GM13976 (cell line): ENCODE measurements at regions not wholly inside any gene's neighbourhood (a gene's known extent, or its start where the extent isn't known, plus 50 kb on each side); places are given as distances from the start of the nearest gene placed in this dataset.

Experiments used
- DNase-seq: peaks from one replicate; pipeline ENCODE4 v3.0.0; 2012; ENCODE audit warnings: low spot score
- in situ Hi-C: fragments of 300-500 bp; cut with MboI; formaldehyde crosslinking; loops from one replicate; pipeline ENCODE4 v1.12.0; 2022; ENCODE audit warnings: low sequenced_read_pairs, mixed read lengths, inconsistent platforms; ENCODE audit not compliant: unreplicated experiment
- TF ChIP-seq, protein P1 (sequence below): IDR thresholded peaks from 2 replicates; pipeline ENCODE4 v1.5.1; 2012; ENCODE audit warnings: borderline replicate concordance, mild to moderate bottlenecking; ENCODE audit not compliant: insufficient read depth; ENCODE audit errors: extremely low read depth, missing control alignments, control extremely low read depth

DNA sequence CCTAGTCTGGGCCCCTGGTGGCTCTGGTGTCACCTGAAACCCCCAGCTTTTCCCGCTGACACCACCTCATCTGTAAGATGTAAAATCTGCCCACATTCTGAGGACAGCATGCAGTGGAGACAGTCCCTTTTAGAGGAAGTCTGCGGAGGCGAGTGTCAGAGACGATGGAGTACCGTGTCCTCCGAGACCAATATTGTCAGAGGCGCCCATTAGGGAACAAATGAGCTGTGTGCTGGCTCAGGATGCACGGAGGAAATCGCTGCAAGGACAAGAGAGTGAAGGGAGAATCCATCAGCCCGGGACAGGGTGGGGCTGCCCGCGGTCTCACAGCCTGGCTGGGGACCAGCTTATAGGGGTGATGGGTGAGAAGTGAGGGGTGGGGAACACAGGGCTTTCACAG, 214.8 kb downstream of the MATN1 start:
- DNase-seq: no peak

DNA sequence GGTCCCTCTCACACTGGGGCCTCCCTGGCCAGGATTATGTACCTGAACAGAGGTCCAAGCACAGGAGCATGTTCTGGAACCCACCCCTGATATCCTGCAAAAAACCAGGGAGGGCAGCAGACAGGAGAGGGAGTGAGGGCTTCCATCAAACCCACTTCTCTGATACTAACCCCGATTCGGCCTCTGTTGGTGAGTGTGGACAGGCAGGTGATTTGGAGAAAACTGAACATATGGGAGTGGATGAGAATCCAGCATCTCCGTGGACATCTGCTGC, 215.3 kb downstream of the MATN1 start:
- TF ChIP-seq, protein P1, sequence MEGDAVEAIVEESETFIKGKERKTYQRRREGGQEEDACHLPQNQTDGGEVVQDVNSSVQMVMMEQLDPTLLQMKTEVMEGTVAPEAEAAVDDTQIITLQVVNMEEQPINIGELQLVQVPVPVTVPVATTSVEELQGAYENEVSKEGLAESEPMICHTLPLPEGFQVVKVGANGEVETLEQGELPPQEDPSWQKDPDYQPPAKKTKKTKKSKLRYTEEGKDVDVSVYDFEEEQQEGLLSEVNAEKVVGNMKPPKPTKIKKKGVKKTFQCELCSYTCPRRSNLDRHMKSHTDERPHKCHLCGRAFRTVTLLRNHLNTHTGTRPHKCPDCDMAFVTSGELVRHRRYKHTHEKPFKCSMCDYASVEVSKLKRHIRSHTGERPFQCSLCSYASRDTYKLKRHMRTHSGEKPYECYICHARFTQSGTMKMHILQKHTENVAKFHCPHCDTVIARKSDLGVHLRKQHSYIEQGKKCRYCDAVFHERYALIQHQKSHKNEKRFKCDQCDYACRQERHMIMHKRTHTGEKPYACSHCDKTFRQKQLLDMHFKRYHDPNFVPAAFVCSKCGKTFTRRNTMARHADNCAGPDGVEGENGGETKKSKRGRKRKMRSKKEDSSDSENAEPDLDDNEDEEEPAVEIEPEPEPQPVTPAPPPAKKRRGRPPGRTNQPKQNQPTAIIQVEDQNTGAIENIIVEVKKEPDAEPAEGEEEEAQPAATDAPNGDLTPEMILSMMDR: no peak
- no peak for DNase-seq
- in situ Hi-C loops: no loop called here

More for the DNA sequence above, 214.8 kb downstream of the MATN1 start:
- TF ChIP-seq, protein P1: no peak
- in situ Hi-C loops: no loop called here

DNA sequence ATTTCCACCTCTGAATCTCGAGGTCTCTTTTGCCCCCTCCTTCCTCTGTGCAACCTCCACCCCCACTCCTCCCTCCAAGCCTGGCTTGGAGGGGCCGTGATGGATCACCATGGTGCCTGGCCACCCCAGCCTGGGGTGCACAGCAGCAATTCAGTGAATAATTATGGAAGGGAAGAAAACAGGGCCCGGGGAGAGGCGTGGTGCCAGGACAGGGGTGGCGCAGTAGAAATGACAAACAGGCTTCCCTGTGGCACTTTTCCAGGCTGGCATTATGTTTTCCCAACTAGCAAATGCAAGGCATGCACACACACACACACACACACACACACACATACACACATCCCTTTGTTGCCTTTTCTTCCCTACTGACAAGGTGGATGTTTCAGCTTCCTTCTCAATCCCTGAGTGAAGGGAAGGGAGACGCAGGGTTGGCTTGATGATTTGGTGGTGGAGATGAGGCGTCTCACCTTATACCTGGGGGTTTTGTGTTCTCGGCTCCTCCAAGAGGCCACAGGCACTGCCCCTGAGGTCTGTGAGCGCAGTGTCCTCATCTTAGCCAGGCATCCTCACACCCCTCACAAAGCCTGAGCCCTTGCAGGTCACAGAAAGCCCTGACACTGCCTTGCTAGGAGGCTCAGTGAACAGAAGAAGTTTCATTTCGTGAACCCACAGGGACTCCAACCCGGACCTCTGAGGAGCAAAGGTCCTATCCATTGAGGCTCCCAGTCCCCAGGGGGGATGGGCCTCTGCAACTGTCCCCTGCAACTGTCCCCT, 215.8 kb downstream of the MATN1 start:
- no peak for DNase-seq
- in situ Hi-C loops: no loop called here
- TF ChIP-seq, protein P1: no peak

DNA sequence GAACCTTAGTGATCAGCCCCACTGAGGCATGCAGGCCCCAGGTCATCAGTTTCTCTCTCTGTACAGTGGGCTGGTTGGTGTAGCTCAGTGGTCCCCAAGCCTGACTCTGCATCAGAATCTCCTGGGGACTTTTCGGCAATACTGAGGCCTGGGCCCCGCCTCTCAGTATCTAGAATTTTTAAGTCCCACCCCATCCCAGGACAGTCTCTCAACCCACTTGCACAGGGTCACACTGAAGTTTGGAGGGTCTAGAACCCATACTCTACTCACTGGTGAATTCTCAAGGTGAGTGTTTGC, 216.4 kb downstream of the MATN1 start:
- in situ Hi-C loops: no loop called here
- DNase-seq: no peak
- TF ChIP-seq, protein P1: no peak

DNA sequence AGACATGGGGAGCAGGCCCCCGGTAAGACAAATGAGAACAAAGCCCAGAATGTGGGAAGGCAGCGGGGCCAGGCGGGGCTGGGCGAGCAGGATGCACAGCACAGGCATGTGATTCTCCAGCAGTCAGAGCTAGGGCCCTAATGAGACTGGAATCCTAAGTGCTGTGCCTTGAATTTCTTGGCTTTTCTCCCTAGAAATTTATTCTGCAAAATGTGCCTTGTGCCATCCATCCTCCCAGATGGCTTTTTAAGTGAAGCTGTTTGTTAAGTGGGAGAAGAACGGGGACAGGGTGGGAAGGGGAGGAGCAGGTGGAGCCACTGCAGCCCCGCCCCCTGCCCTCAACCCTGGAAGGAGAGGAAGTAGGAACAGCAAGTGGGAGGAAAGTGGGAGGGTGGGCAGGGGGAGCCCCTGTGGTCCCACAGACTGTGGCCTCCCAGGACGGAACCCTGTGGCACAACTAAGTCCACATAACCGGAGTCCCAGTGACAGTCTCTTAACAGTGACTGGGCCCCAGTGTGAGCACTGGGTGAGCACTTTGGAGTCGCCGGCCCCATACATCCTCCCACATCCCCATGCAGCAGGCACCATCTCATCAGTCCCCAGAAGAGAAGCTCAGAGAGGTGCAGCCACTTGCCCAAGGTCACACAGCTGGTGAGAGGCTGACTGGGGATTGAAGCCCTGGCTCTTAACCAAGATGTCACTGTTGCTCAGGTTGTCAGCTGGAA, 216.9 kb downstream of the MATN1 start:
- TF ChIP-seq, protein P1: no peak
- in situ Hi-C loops: no loop called here
- no peak for DNase-seq

DNA sequence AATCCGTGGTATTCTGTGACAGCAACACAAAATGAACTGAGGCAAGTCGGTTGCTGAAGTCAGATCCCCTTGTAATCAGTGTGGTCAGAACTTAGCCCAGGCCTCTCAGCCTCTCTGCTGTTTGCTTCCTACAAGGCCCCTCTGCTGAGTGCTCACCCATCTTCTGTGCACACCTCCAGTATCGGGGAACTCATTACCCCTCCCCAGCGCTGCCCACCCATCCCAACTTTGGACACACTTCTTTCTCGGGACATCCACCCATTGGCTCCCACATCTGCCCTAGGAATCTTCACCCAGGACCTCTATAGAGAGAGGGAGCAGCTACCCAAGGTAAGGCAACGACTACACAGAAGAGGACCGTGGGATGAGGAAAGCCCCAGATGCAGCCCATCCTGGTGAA, 217.5 kb downstream of the MATN1 start:
- DNase-seq: no peak
- TF ChIP-seq, protein P1: no peak
- in situ Hi-C loops: no loop called here
